ENCODE measurements at regions not wholly inside any gene's neighbourhood (a gene's known extent, or its start where the extent isn't known, plus 50 kb on each side); places are given as distances from the start of the nearest gene placed in this dataset.

- Histone ChIP-seq H2BK120ac (ENCODE audit: low read depth, low read length) (no peak overlapping the region), H3K4me2 (ENCODE audit: low read depth, low read length) (no peak overlapping the region), H3K36me3 (ENCODE audit: control insufficient read depth, insufficient read depth, low read length) (no peaks in the 10 kb centered on the region), H4K5ac (ENCODE audit: low read depth, low read length) (no peak overlapping the region), H3K23ac (ENCODE audit: low read depth, low read length) (no peak overlapping the region), H2BK20ac (ENCODE audit: low read depth, low read length) (no peak overlapping the region), H3K9me3 (ENCODE audit: control insufficient read depth, insufficient read depth, low read length) (peaks cover 6% of the 10 kb centered on the region), H3K9ac (ENCODE audit: low read depth, low read length) (no peak overlapping the region), H3K79me1 (ENCODE audit: low read depth in 1 of 2, low read length in 2 of 2) (no peaks in the 10 kb centered on the region), H3K18ac (ENCODE audit: low read depth, low read length) (no peak overlapping the region), H2AFZ (replicated peaks; ENCODE audit: low read length, poor library complexity) (no peak overlapping the region), H2BK5ac (ENCODE audit: low read depth, low read length, poor library complexity, severe bottlenecking) (no peak overlapping the region), H3K56ac (ENCODE audit: extremely low read depth, insufficient read depth, low read length) (no peak overlapping the region), H4K20me1 (ENCODE audit: insufficient read depth, low read length) (no peaks in the 10 kb centered on the region), H2AK9ac (replicated peaks; ENCODE audit: low read depth, low read length, poor library complexity) (no peak overlapping the region), H4K8ac (ENCODE audit: low read depth in 2 of 2, low read length in 2 of 2) (no peak overlapping the region), H3K4me1 (ENCODE audit: control insufficient read depth, insufficient read depth, low read length) (no peaks in the 10 kb centered on the region), H3K27ac (ENCODE audit: insufficient read depth, low read length) (no peak overlapping the region), H4K91ac (ENCODE audit: insufficient read depth, low read depth, low read length) (no peak overlapping the region), H3K27me3 (ENCODE audit: control insufficient read depth, insufficient read depth, low read length) (no peaks in the 10 kb centered on the region), H2AK5ac (ENCODE audit: low read depth, low read length) (no peak overlapping the region), H3K4ac (ENCODE audit: low read depth, low read length) (no peak overlapping the region), H3K4me3 (ENCODE audit: insufficient read depth, low read depth, low read length) (no peak overlapping the region), H3K9me1 (ENCODE audit: insufficient read depth, low read length) (no peaks in the 10 kb centered on the region), H2BK15ac (ENCODE audit: low read depth, low read length) (no peak overlapping the region), H3K14ac (replicated peaks; ENCODE audit: low read depth, low read length) (no peak overlapping the region)
- no peak for TF ChIP-seq CHD1 (IDR thresholded peaks at IDR 0.05; ENCODE audit: low read depth, low read length)
- TF ChIP-seq RFX5 (IDR thresholded peaks at IDR 0.05; ENCODE audit: low read depth, low read length), result no peak
- TF ChIP-seq RAD21 (IDR thresholded peaks at IDR 0.05; ENCODE audit: low read length), result no peak
- no peak for TF ChIP-seq MAZ (IDR thresholded peaks at IDR 0.05; ENCODE audit: borderline replicate concordance, low read depth, low read length)
- TF ChIP-seq, protein P1, sequence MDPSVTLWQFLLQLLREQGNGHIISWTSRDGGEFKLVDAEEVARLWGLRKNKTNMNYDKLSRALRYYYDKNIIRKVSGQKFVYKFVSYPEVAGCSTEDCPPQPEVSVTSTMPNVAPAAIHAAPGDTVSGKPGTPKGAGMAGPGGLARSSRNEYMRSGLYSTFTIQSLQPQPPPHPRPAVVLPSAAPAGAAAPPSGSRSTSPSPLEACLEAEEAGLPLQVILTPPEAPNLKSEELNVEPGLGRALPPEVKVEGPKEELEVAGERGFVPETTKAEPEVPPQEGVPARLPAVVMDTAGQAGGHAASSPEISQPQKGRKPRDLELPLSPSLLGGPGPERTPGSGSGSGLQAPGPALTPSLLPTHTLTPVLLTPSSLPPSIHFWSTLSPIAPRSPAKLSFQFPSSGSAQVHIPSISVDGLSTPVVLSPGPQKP (IDR thresholded peaks at IDR 0.05; ENCODE audit: borderline replicate concordance, low read depth, low read length), result no peak
- no peak for TF ChIP-seq NFE2L2 (IDR thresholded peaks at IDR 0.05; ENCODE audit: low read depth, low read length)
- no peak for TF ChIP-seq FOS (IDR thresholded peaks at IDR 0.05; ENCODE audit: low read depth, low read length)
- no peak for TF ChIP-seq BHLHE40 (IDR thresholded peaks at IDR 0.05; ENCODE audit: low read depth, low read length)
- TF ChIP-seq POLR2A (IDR thresholded peaks at IDR 0.05; ENCODE audit: low read depth, low read length), result no peak
- no peak for TF ChIP-seq SMC3 (IDR thresholded peaks at IDR 0.05; ENCODE audit: low read depth, low read length)
- no peak for TF ChIP-seq MXI1 (IDR thresholded peaks at IDR 0.05; ENCODE audit: borderline replicate concordance, low read depth, low read length)
- no peak for TF ChIP-seq RCOR1 (IDR thresholded peaks at IDR 0.05; ENCODE audit: insufficient replicate concordance, low read length)
- TF ChIP-seq, protein P2, sequence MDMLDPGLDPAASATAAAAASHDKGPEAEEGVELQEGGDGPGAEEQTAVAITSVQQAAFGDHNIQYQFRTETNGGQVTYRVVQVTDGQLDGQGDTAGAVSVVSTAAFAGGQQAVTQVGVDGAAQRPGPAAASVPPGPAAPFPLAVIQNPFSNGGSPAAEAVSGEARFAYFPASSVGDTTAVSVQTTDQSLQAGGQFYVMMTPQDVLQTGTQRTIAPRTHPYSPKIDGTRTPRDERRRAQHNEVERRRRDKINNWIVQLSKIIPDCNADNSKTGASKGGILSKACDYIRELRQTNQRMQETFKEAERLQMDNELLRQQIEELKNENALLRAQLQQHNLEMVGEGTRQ (IDR thresholded peaks at IDR 0.05; ENCODE audit: low read depth, low read length), result no peak
- TF ChIP-seq CTCF (conservative IDR thresholded peaks at IDR 0.05; ENCODE audit: low read depth, low read length), result no peak
- no TSS peak for BruUV-seq (replicated peaks)
- dilution Hi-C loops (cut with HindIII; ENCODE audit: low sequenced_read_pairs, unreplicated experiment) (no loop called here), in situ Hi-C loops (cut with MboI; ENCODE audit: low sequenced_read_pairs) (no loop called here), intact Hi-C loops (cut with micrococcal nuclease) (no loop called here)
- ATAC-seq (ENCODE audit: low read depth), result no peak
- no CpG with 5 or more reads among the region's 3 CpGs for WGBS, 2 experiments (ENCODE audit: extremely low coverage in 2 of 2, insufficient read length in 1 of 2)
- no peak for DNase-seq
- ChIA-PET CTCF (no interaction called here), POLR2A (ENCODE audit: unreplicated experiment) (interaction anchor here (0.6 kb wide), 1 partner anchor 883 kb away, joined by 4 read pairs; no protein-coding TSS in a partner anchor)
Measured at GRCh38 chr18:72638376-72638775, 94.2 kb upstream of the CBLN2 start.
